GM19463 (cell line): ENCODE measurements at regions not wholly inside any gene's neighbourhood (a gene's known extent, or its start where the extent isn't known, plus 50 kb on each side); places are given as distances from the start of the nearest gene placed in this dataset.

ENCODE experiments used
- ATAC-seq: cut with Tn5 transposase; IDR thresholded peaks from one replicate; pipeline ENCODE4 v1.9.1; 2021; ENCODE audit warnings: mild to moderate bottlenecking, moderate library complexity; ENCODE audit not compliant: unreplicated experiment

GRCh38 chr2:200208041-200208440, 98.5 kb upstream of the SPATS2L start:
- ATAC-seq = no peak

- no peak for ATAC-seq
These were observed 97.5 kb upstream of the SPATS2L start for GRCh38 chr2:200209030-200209429.

- ATAC-seq = no peak
These were observed 94.8 kb upstream of the SPATS2L start for GRCh38 chr2:200211643-200212042.

GRCh38 chr2:200212862-200213425, 93.5 kb upstream of the SPATS2L start:
- no peak for ATAC-seq

- no peak for ATAC-seq
These were observed 90.2 kb upstream of the SPATS2L start for GRCh38 chr2:200216310-200216709.

- no peak for ATAC-seq
These were observed 89.2 kb upstream of the SPATS2L start for GRCh38 chr2:200217320-200217719.

GRCh38 chr2:200218645-200219044, 87.8 kb upstream of the SPATS2L start:
- no peak for ATAC-seq

GRCh38 chr2:200219309-200220113, 87.0 kb upstream of the SPATS2L start:
- ATAC-seq = no peak

- ATAC-seq = no peak
These were observed 86.2 kb upstream of the SPATS2L start for GRCh38 chr2:200220251-200220650.

- ATAC-seq = no peak
These were observed 85.2 kb upstream of the SPATS2L start for GRCh38 chr2:200221055-200221955.

GRCh38 chr2:200222791-200223190, 83.7 kb upstream of the SPATS2L start:
- no peak for ATAC-seq

- no peak for ATAC-seq
These were observed 83.2 kb upstream of the SPATS2L start for GRCh38 chr2:200223205-200223784.

- no peak for ATAC-seq
These were observed 80.5 kb upstream of the SPATS2L start for GRCh38 chr2:200225951-200226350.

- no peak for ATAC-seq
These were observed 79.8 kb upstream of the SPATS2L start for GRCh38 chr2:200226451-200227426.

GRCh38 chr2:200230716-200231115, 75.8 kb upstream of the SPATS2L start:
- no peak for ATAC-seq

- no peak for ATAC-seq
These were observed 71.0 kb upstream of the SPATS2L start for GRCh38 chr2:200235533-200235932.

GRCh38 chr2:200239216-200239615, 67.3 kb upstream of the SPATS2L start:
- ATAC-seq = no peak

- ATAC-seq = no peak
These were observed 63.9 kb upstream of the SPATS2L start for GRCh38 chr2:200242570-200242969.

GRCh38 chr2:200243441-200243840, 63.1 kb upstream of the SPATS2L start:
- ATAC-seq = no peak

GRCh38 chr2:200244111-200244510, 62.4 kb upstream of the SPATS2L start:
- ATAC-seq = no peak
